CD8-positive, alpha-beta memory T cell (primary cell): ENCODE measurements at regions not wholly inside any gene's neighbourhood (a gene's known extent, or its start where the extent isn't known, plus 50 kb on each side); places are given as distances from the start of the nearest gene placed in this dataset.

Experiments
- CTCF ChIA-PET: fragments of 350-600 bp; sonication (Branson Sonifier 250); formaldehyde crosslinking; loops from one replicate; lab custom pipeline; 2021; ENCODE audit warnings: antibody characterized with exemption; lab: Charles Lee
- POLR2A ChIA-PET: fragments of 350-600 bp; sonication (Branson Sonifier 250); formaldehyde crosslinking; loops from one replicate; lab custom pipeline; 2021; ENCODE audit warnings: antibody characterized with exemption; lab: Charles Lee
- DNase-seq, 5 donors: peaks; one replicate each; pipeline versions ENCODE4 v3.0.0 to v3.0.0-alpha.2; 2020 to 2022; ENCODE audit warnings: mixed read lengths in 1 of 5
- H3K27ac ChIP-seq: one replicate; pipeline ENCODE4 v1.7.0; 2013; ENCODE audit warnings: low read depth, mild to moderate bottlenecking, low read length, moderate library complexity
- H3K27me3 ChIP-seq: 2 replicates; pipeline ENCODE4 v1.7.0; 2013; ENCODE audit warnings: low read length, mild to moderate bottlenecking; ENCODE audit not compliant: insufficient read depth, poor library complexity, severe bottlenecking
- H3K36me3 ChIP-seq: 2 replicates; pipeline ENCODE4 v1.7.0; 2013; ENCODE audit warnings: mild to moderate bottlenecking, low read length, moderate library complexity; ENCODE audit not compliant: insufficient read depth
- H3K4me1 ChIP-seq: 2 replicates; pipeline ENCODE4 v1.7.0; 2013; ENCODE audit warnings: mild to moderate bottlenecking, low read length, moderate library complexity; ENCODE audit not compliant: insufficient read depth
- H3K4me3 ChIP-seq: 2 replicates; pipeline ENCODE4 v1.7.0; 2013; ENCODE audit warnings: mild to moderate bottlenecking, low read length
- H3K9me3 ChIP-seq: 2 replicates; pipeline ENCODE4 v1.7.0; 2013; ENCODE audit warnings: mild to moderate bottlenecking, low read length
- H3K27ac Mint-ChIP-seq, 8 donors: one replicate each; pipeline ENCODE4 v1.8.0; 2020 to 2021; ENCODE audit warnings: mixed read lengths in 8 of 8, mild to moderate bottlenecking in 6 of 8, inconsistent platforms in 3 of 8, moderate library complexity in 3 of 8
- H3K27me3 Mint-ChIP-seq, 2 donors: one replicate each; pipeline ENCODE4 v1.8.0; 2020 to 2021; ENCODE audit warnings: mixed read lengths in 2 of 2, mild to moderate bottlenecking in 1 of 2, moderate library complexity in 1 of 2
- H3K36me3 Mint-ChIP-seq, 3 donors: one replicate each; pipeline ENCODE4 v1.8.0; 2020 to 2021; ENCODE audit warnings: mixed read lengths in 3 of 3, inconsistent platforms in 1 of 3, mild to moderate bottlenecking in 1 of 3
- H3K4me1 Mint-ChIP-seq, 3 donors: one replicate each; pipeline ENCODE4 v1.8.0; 2020 to 2021; ENCODE audit warnings: mixed read lengths in 3 of 3, inconsistent platforms in 1 of 3, mild to moderate bottlenecking in 1 of 3
- H3K4me3 Mint-ChIP-seq, 7 donors: one replicate each; pipeline ENCODE4 v1.8.0; 2020 to 2021; ENCODE audit warnings: mixed read lengths in 7 of 7, mild to moderate bottlenecking in 6 of 7, moderate library complexity in 4 of 7, inconsistent platforms in 2 of 7
- H3K9me3 Mint-ChIP-seq, 5 donors: one replicate each; pipeline ENCODE4 v1.8.0; 2020 to 2022; ENCODE audit warnings: mixed read lengths in 5 of 5, mild to moderate bottlenecking in 3 of 5, moderate library complexity in 2 of 5, inconsistent platforms in 1 of 5

GRCh38 chrX:25573631-25574030 lies 557.9 kb upstream of the ARX start:
- H3K4me1 ChIP-seq, result no peaks in the 10 kb centered on the region
- Mint-ChIP-seq H3K4me1 (no peaks in the 10 kb centered on the region), H3K27me3 (no peaks in the 10 kb centered on the region), H3K27ac (no peak overlapping the region), H3K9me3 (peaks cover 0 to 3% (median 0%) of the 10 kb centered on the region in 5 donors), H3K36me3 (no peaks in the 10 kb centered on the region), H3K4me3 (no peak overlapping the region)
- H3K9me3 ChIP-seq, result no peaks in the 10 kb centered on the region
- H3K27ac ChIP-seq, result no peak overlapping the region
- no peak overlapping the region for H3K4me3 ChIP-seq
- DNase-seq, result no peak
- ChIA-PET CTCF (no interaction called here), POLR2A (no interaction called here)
- H3K27me3 ChIP-seq, result no peaks in the 10 kb centered on the region
- no peaks in the 10 kb centered on the region for H3K36me3 ChIP-seq

- no peaks in the 10 kb centered on the region for H3K36me3 Mint-ChIP-seq
- ChIA-PET CTCF (no interaction called here), POLR2A (no interaction called here)
- no peak overlapping the region for H3K27ac ChIP-seq
- H3K27me3 Mint-ChIP-seq, result peaks cover 0 to 3% of the 10 kb centered on the region in 2 donors
- no peak for DNase-seq
- no peak overlapping the region for H3K4me3 ChIP-seq
- H3K4me1 Mint-ChIP-seq, result no peaks in the 10 kb centered on the region
- no peaks in the 10 kb centered on the region for H3K4me1 ChIP-seq
- no peaks in the 10 kb centered on the region for H3K27me3 ChIP-seq
- H3K9me3 ChIP-seq, result no peaks in the 10 kb centered on the region
- H3K27ac Mint-ChIP-seq, result no peak overlapping the region
- H3K9me3 Mint-ChIP-seq, result peaks cover 0 to 9% (median 2%) of the 10 kb centered on the region in 5 donors
- H3K4me3 Mint-ChIP-seq, result no peak overlapping the region
- no peaks in the 10 kb centered on the region for H3K36me3 ChIP-seq
Measured at GRCh38 chrX:25596921-25597320, 541.2 kb upstream of the MAGEB18 start.

GRCh38 chrX:25597551-25597950 lies 540.6 kb upstream of the MAGEB18 start:
- Mint-ChIP-seq H3K9me3 (peaks cover 0 to 9% (median 2%) of the 10 kb centered on the region in 5 donors), H3K4me1 (no peaks in the 10 kb centered on the region), H3K4me3 (no peak overlapping the region), H3K36me3 (no peaks in the 10 kb centered on the region), H3K27me3 (peaks cover 0 to 3% of the 10 kb centered on the region in 2 donors), H3K27ac (no peak overlapping the region)
- H3K27ac ChIP-seq, result no peak overlapping the region
- ChIA-PET POLR2A (no interaction called here), CTCF (no interaction called here)
- no peaks in the 10 kb centered on the region for H3K27me3 ChIP-seq
- no peaks in the 10 kb centered on the region for H3K4me1 ChIP-seq
- no peaks in the 10 kb centered on the region for H3K9me3 ChIP-seq
- no peaks in the 10 kb centered on the region for H3K36me3 ChIP-seq
- H3K4me3 ChIP-seq, result no peak overlapping the region
- no peak for DNase-seq

- Mint-ChIP-seq H3K9me3 (peaks cover 0 to 15% (median 2%) of the 10 kb centered on the region in 5 donors), H3K36me3 (no peaks in the 10 kb centered on the region), H3K27me3 (peaks cover 0 to 3% of the 10 kb centered on the region in 2 donors), H3K4me1 (no peaks in the 10 kb centered on the region), H3K4me3 (no peak overlapping the region), H3K27ac (no peak overlapping the region)
- DNase-seq, result no peak
- H3K4me1 ChIP-seq, result no peaks in the 10 kb centered on the region
- no peak overlapping the region for H3K4me3 ChIP-seq
- H3K9me3 ChIP-seq, result no peaks in the 10 kb centered on the region
- H3K36me3 ChIP-seq, result no peaks in the 10 kb centered on the region
- H3K27ac ChIP-seq, result no peak overlapping the region
- ChIA-PET CTCF (no interaction called here), POLR2A (no interaction called here)
- no peaks in the 10 kb centered on the region for H3K27me3 ChIP-seq
Measured at GRCh38 chrX:25599061-25599460, 539.1 kb upstream of the MAGEB18 start.

- H3K36me3 Mint-ChIP-seq, result no peaks in the 10 kb centered on the region
- ChIA-PET POLR2A (no interaction called here), CTCF (no interaction called here)
- no peak overlapping the region for H3K27ac ChIP-seq
- no peaks in the 10 kb centered on the region for H3K4me1 Mint-ChIP-seq
- H3K27me3 ChIP-seq, result no peaks in the 10 kb centered on the region
- H3K4me3 Mint-ChIP-seq, result no peak overlapping the region
- no peaks in the 10 kb centered on the region for H3K9me3 ChIP-seq
- H3K27me3 Mint-ChIP-seq, result no peaks in the 10 kb centered on the region
- H3K9me3 Mint-ChIP-seq, result peaks cover 0 to 19% (median 2%) of the 10 kb centered on the region in 5 donors
- H3K36me3 ChIP-seq, result no peaks in the 10 kb centered on the region
- no peak for DNase-seq
- no peak overlapping the region for H3K27ac Mint-ChIP-seq
- no peaks in the 10 kb centered on the region for H3K4me1 ChIP-seq
- H3K4me3 ChIP-seq, result no peak overlapping the region
Measured at GRCh38 chrX:25600776-25601175, 537.4 kb upstream of the MAGEB18 start.

- Histone ChIP-seq H3K9me3 (no peaks in the 10 kb centered on the region), H3K4me3 (no peak overlapping the region), H3K27me3 (no peaks in the 10 kb centered on the region), H3K36me3 (no peaks in the 10 kb centered on the region), H3K4me1 (no peaks in the 10 kb centered on the region), H3K27ac (no peak overlapping the region)
- H3K27me3 Mint-ChIP-seq, result no peaks in the 10 kb centered on the region
- DNase-seq, result no peak
- CTCF ChIA-PET, result no interaction called here
- peaks cover 0 to 19% (median 2%) of the 10 kb centered on the region in 5 donors for H3K9me3 Mint-ChIP-seq
- no peak overlapping the region for H3K27ac Mint-ChIP-seq
- H3K4me3 Mint-ChIP-seq, result no peak overlapping the region
- POLR2A ChIA-PET, result no interaction called here
- no peaks in the 10 kb centered on the region for H3K4me1 Mint-ChIP-seq
- no peaks in the 10 kb centered on the region for H3K36me3 Mint-ChIP-seq
Measured at GRCh38 chrX:25601323-25601722, 536.8 kb upstream of the MAGEB18 start.

GRCh38 chrX:25618248-25618647 lies 519.9 kb upstream of the MAGEB18 start:
- H3K4me3 ChIP-seq, result no peak overlapping the region
- H3K4me1 ChIP-seq, result no peaks in the 10 kb centered on the region
- no peaks in the 10 kb centered on the region for H3K36me3 ChIP-seq
- DNase-seq, result no peak
- H3K9me3 Mint-ChIP-seq, result peaks cover 0 to 3% (median 0%) of the 10 kb centered on the region in 5 donors
- H3K4me3 Mint-ChIP-seq, result no peak overlapping the region
- H3K9me3 ChIP-seq, result no peaks in the 10 kb centered on the region
- no peaks in the 10 kb centered on the region for H3K4me1 Mint-ChIP-seq
- H3K27ac Mint-ChIP-seq, result no peak overlapping the region
- CTCF ChIA-PET, result no interaction called here
- H3K27me3 ChIP-seq, result no peaks in the 10 kb centered on the region
- no peak overlapping the region for H3K27ac ChIP-seq
- POLR2A ChIA-PET, result no interaction called here
- H3K27me3 Mint-ChIP-seq, result no peaks in the 10 kb centered on the region
- H3K36me3 Mint-ChIP-seq, result no peaks in the 10 kb centered on the region

GRCh38 chrX:25640276-25640675 lies 497.9 kb upstream of the MAGEB18 start:
- H3K27ac Mint-ChIP-seq, result no peak overlapping the region
- Histone ChIP-seq H3K27ac (no peak overlapping the region), H3K27me3 (no peaks in the 10 kb centered on the region), H3K4me3 (no peak overlapping the region), H3K9me3 (no peaks in the 10 kb centered on the region), H3K36me3 (no peaks in the 10 kb centered on the region), H3K4me1 (no peaks in the 10 kb centered on the region)
- H3K36me3 Mint-ChIP-seq, result no peaks in the 10 kb centered on the region
- no peak overlapping the region for H3K4me3 Mint-ChIP-seq
- ChIA-PET CTCF (no interaction called here), POLR2A (no interaction called here)
- H3K27me3 Mint-ChIP-seq, result peaks cover 0 to 2% of the 10 kb centered on the region in 2 donors
- no peaks in the 10 kb centered on the region for H3K4me1 Mint-ChIP-seq
- peaks cover 4 to 19% (median 9%) of the 10 kb centered on the region in 5 donors for H3K9me3 Mint-ChIP-seq
- no peak for DNase-seq

- Histone ChIP-seq H3K4me3 (no peak overlapping the region), H3K4me1 (no peaks in the 10 kb centered on the region), H3K36me3 (no peaks in the 10 kb centered on the region), H3K9me3 (no peaks in the 10 kb centered on the region), H3K27me3 (no peaks in the 10 kb centered on the region), H3K27ac (no peak overlapping the region)
- DNase-seq, result no peak
- Mint-ChIP-seq H3K27me3 (peaks cover 0 to 3% of the 10 kb centered on the region in 2 donors), H3K27ac (no peak overlapping the region), H3K4me3 (no peak overlapping the region), H3K4me1 (no peaks in the 10 kb centered on the region), H3K9me3 (peaks cover 1 to 17% (median 9%) of the 10 kb centered on the region in 5 donors), H3K36me3 (no peaks in the 10 kb centered on the region)
- ChIA-PET CTCF (no interaction called here), POLR2A (no interaction called here)
Measured at GRCh38 chrX:25646156-25646555, 492.0 kb upstream of the MAGEB18 start.
